Caco-2 (cell line): ENCODE measurements at regions not wholly inside any gene's neighbourhood (a gene's known extent, or its start where the extent isn't known, plus 50 kb on each side); places are given as distances from the start of the nearest gene placed in this dataset.
"Not testable (repeated sequence)": the region's sequence is repeated elsewhere in the genome, so short reads cannot be mapped to it uniquely, and the experiment has no call there.

ENCODE experiments used
- BruUV-seq: library from RNA; stranded (reverse); fragments of 400-500 nt; replicated peaks from 2 replicates; lab custom pipeline; 2021; lab: Mats Ljungman, UMichigan
- CTCF ChIA-PET: fragments of 300-600 bp; sonication (Branson Sonifier 250); formaldehyde crosslinking; loops from one replicate; lab custom pipeline; 2022; ENCODE audit warnings: antibody characterized with exemption; lab: Charles Lee
- POLR2A ChIA-PET: fragments of 300-600 bp; sonication (Branson Sonifier 250); formaldehyde crosslinking; loops from one replicate; lab custom pipeline; 2022; ENCODE audit warnings: antibody characterized with exemption; lab: Charles Lee
- DNase-seq, 2 experiments: peaks; one replicate each; pipeline versions ENCODE4 v3.0.0 to v3.0.0-alpha.2; 2020 to 2022
- H3K27me3 ChIP-seq: replicated peaks from 2 replicates; pipeline ENCODE4 v1.6.0; 2011; ENCODE audit warnings: low read length; ENCODE audit not compliant: control insufficient read depth, insufficient read depth
- H3K36me3 ChIP-seq: 2 replicates; pipeline ENCODE4 v1.5.1; 2011; ENCODE audit warnings: low read length; ENCODE audit not compliant: control insufficient read depth, insufficient read depth
- H3K4me1 ChIP-seq: fragments of 250-450 bp; sonication (Bioruptor Pico); 2 replicates; pipeline ENCODE4 v1.5.1; 2020; ENCODE audit warnings: mild to moderate bottlenecking
- H3K4me3 ChIP-seq: 2 replicates; pipeline ENCODE4 v1.5.1; 2011; ENCODE audit warnings: low read depth, mild to moderate bottlenecking, control low read depth, low read length
- H3K9me3 ChIP-seq: fragments of 250-450 bp; sonication (Bioruptor Pico); 2 replicates; pipeline ENCODE4 v1.5.1; 2020; ENCODE audit warnings: mild to moderate bottlenecking, moderate library complexity
- H3K27ac Mint-ChIP-seq: one replicate; pipeline ENCODE4 v1.8.0; 2022; ENCODE audit warnings: mixed read lengths; ENCODE audit not compliant: unreplicated experiment
- H3K27me3 Mint-ChIP-seq: one replicate; pipeline ENCODE4 v1.8.0; 2022; ENCODE audit warnings: mixed read lengths; ENCODE audit not compliant: insufficient read depth, unreplicated experiment
- H3K36me3 Mint-ChIP-seq: one replicate; pipeline ENCODE4 v1.8.0; 2022; ENCODE audit warnings: mild to moderate bottlenecking, mixed read lengths; ENCODE audit not compliant: insufficient read depth, unreplicated experiment
- H3K4me1 Mint-ChIP-seq: one replicate; pipeline ENCODE4 v1.8.0; 2022; ENCODE audit warnings: low read depth, mixed read lengths; ENCODE audit not compliant: unreplicated experiment
- H3K4me3 Mint-ChIP-seq: one replicate; pipeline ENCODE4 v1.8.0; 2022; ENCODE audit warnings: mild to moderate bottlenecking, moderate library complexity, mixed read lengths; ENCODE audit not compliant: unreplicated experiment
- H3K9me3 Mint-ChIP-seq: one replicate; pipeline ENCODE4 v1.8.0; 2022; ENCODE audit warnings: mixed read lengths; ENCODE audit not compliant: unreplicated experiment
- CTCF ChIP-seq, 2 experiments: fragments of 200-600 bp in 1 of 2; IDR thresholded peaks; 1 replicate in 1 of 2; 2 replicates in 1 of 2; pipeline versions ENCODE4 v1.5.1 to v1.8.0; 2011 to 2022; ENCODE audit warnings: antibody characterized with exemption in 1 of 2, control low read depth in 1 of 2, inconsistent platforms in 1 of 2, low read depth in 1 of 2, low read length in 1 of 2, mild to moderate bottlenecking in 1 of 2, moderate library complexity in 1 of 2; ENCODE audit not compliant: insufficient read depth in 1 of 2, severe bottlenecking in 1 of 2, unreplicated experiment in 1 of 2
- intact Hi-C: fragments of 100-400 bp; cut with micrococcal nuclease; formaldehyde crosslinking; loops from one replicate; pipeline ENCODE4 v1.10.0; 2022; ENCODE audit not compliant: unreplicated experiment

GRCh38 chr12:76292891-76293290 is 55.3 kb downstream of the BBS10 start:
- CTCF ChIA-PET, POLR2A ChIA-PET, H3K27ac Mint-ChIP-seq: not testable (repeated sequence)

DNA sequence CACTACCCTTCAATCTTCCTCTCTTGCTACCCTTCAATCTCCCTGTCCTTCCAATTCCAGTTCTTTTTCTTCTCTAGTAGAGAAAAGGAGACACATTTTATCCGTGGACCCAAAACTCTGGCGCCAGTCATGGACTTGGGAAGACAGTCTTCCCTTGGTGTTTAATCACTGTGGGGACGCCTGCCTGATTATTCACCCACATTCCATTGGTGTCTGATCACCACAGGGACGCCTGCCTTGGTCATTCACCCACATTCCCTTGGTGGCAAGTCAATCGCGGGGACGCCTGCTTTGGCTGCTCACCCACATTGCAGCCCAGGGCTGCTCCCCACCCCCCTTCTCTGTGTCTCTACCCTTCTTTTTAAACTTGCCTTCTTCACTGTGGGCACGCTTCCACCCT is 55.9 kb downstream of the BBS10 start:
- H3K9me3 ChIP-seq, H3K27ac Mint-ChIP-seq, BruUV-seq: not testable (repeated sequence)

More at GRCh38 chr12:76292891-76293290, 55.3 kb downstream of the BBS10 start:
- H3K9me3 Mint-ChIP-seq: peaks cover 13% of the 10 kb centered on the region
- H3K4me3 ChIP-seq, H3K4me1 Mint-ChIP-seq, H3K27me3 Mint-ChIP-seq, H3K4me1 ChIP-seq, H3K36me3 Mint-ChIP-seq, intact Hi-C loops, H3K4me3 Mint-ChIP-seq, H3K27me3 ChIP-seq, H3K36me3 ChIP-seq, H3K9me3 ChIP-seq, DNase-seq, BruUV-seq: not testable (repeated sequence)

GRCh38 chr12:76290963-76291859 is 57.0 kb downstream of the BBS10 start:
- Histone ChIP-seq H3K4me3 (no peak overlapping the region), H3K4me1 (no peaks in the 10 kb centered on the region), H3K27me3 (no peaks in the 10 kb centered on the region), H3K36me3 (no peaks in the 10 kb centered on the region), H3K9me3 (no peaks in the 10 kb centered on the region)
- intact Hi-C loops: no loop called here
- Mint-ChIP-seq H3K27me3 (no peaks in the 10 kb centered on the region), H3K27ac (no peak overlapping the region), H3K36me3 (no peaks in the 10 kb centered on the region), H3K4me3 (no peak overlapping the region), H3K4me1 (no peaks in the 10 kb centered on the region), H3K9me3 (peaks cover 13% of the 10 kb centered on the region)
- TF ChIP-seq CTCF (IDR thresholded peaks at IDR 0.05; ENCODE audit: insufficient read depth in 1 of 2, low read depth in 1 of 2, low read length in 1 of 2, severe bottlenecking in 1 of 2, unreplicated experiment in 1 of 2): no peak
- CTCF ChIA-PET: no interaction called here
- POLR2A ChIA-PET: no interaction called here
- no peak for DNase-seq
- BruUV-seq: no TSS peak

More for the DNA sequence above, 55.9 kb downstream of the BBS10 start:
- H3K27me3 Mint-ChIP-seq, H3K4me1 Mint-ChIP-seq, POLR2A ChIA-PET, DNase-seq, H3K36me3 Mint-ChIP-seq, H3K4me3 ChIP-seq, H3K4me1 ChIP-seq, H3K36me3 ChIP-seq, H3K4me3 Mint-ChIP-seq, H3K27me3 ChIP-seq, CTCF ChIA-PET, intact Hi-C loops: not testable (repeated sequence)
- H3K9me3 Mint-ChIP-seq: peaks cover 13% of the 10 kb centered on the region

DNA sequence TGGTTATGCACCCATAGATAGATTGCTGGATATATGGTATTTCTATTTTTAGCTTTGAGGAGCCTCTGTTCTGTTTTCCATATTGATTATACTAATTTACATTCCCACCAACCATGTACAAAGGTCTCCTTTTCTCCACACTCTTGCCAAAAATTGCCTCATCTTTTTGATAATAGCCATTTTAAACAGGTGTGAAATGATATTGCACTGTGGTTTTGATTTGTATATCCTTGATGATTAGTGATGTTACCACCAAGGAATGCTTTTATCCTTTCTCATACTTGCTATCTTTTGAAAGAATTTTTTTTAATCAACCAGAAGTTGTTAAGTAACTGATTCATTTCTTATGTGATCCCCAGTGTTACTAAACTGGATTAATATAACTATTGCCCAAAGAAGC is 60.0 kb downstream of the BBS10 start:
- no peak for TF ChIP-seq CTCF (IDR thresholded peaks at IDR 0.05; ENCODE audit: insufficient read depth in 1 of 2, low read depth in 1 of 2, low read length in 1 of 2, severe bottlenecking in 1 of 2, unreplicated experiment in 1 of 2)
- no peaks in the 10 kb centered on the region for H3K36me3 ChIP-seq
- peaks cover 12% of the 10 kb centered on the region for H3K9me3 Mint-ChIP-seq
- CTCF ChIA-PET: interaction anchor here (0.6 kb wide), 1 partner anchor 193 kb away, joined by 12 read pairs; no protein-coding TSS in a partner anchor
- H3K4me1 Mint-ChIP-seq: no peaks in the 10 kb centered on the region
- H3K9me3 ChIP-seq: no peaks in the 10 kb centered on the region
- H3K4me1 ChIP-seq: peaks cover 6% of the 10 kb centered on the region; the same call in 1 of the 2 replicates
- intact Hi-C loops: no loop called here
- no peaks in the 10 kb centered on the region for H3K27me3 ChIP-seq
- DNase-seq: no peak
- no TSS peak for BruUV-seq
- no peak overlapping the region for H3K27ac Mint-ChIP-seq
- H3K4me3 ChIP-seq: no peak overlapping the region
- no peaks in the 10 kb centered on the region for H3K36me3 Mint-ChIP-seq
- H3K27me3 Mint-ChIP-seq: no peaks in the 10 kb centered on the region
- no peak overlapping the region for H3K4me3 Mint-ChIP-seq
- POLR2A ChIA-PET: no interaction called here
